PFSK-1 (cell line): ENCODE measurements at regions not wholly inside any gene's neighbourhood (a gene's known extent, or its start where the extent isn't known, plus 50 kb on each side); places are given as distances from the start of the nearest gene placed in this dataset.

Experiments used
- FOXP2 ChIP-seq: optimal IDR thresholded peaks from 2 replicates; pipeline ENCODE3; 2011; ENCODE audit warnings: borderline replicate concordance, control low read depth, inconsistent platforms; ENCODE audit not compliant: insufficient read depth; ENCODE audit errors: extremely low read length, extremely low read depth
- POLR2AphosphoS5 ChIP-seq: IDR thresholded peaks from 2 replicates; pipeline ENCODE4 v1.6.1; 2012; ENCODE audit warnings: low read depth, mild to moderate bottlenecking, control low read depth, low read length, moderate library complexity
- SIN3A ChIP-seq: IDR thresholded peaks from 2 replicates; pipeline ENCODE4 v1.6.1; 2012; ENCODE audit warnings: mild to moderate bottlenecking, low read length, moderate library complexity, borderline replicate concordance; ENCODE audit not compliant: insufficient read depth
- TF ChIP-seq, protein P1 (sequence below), 2 experiments: IDR thresholded peaks; 2 replicates each; pipeline versions ENCODE4 v1.6.1 to v1.8.0; 2011 to 2012; ENCODE audit warnings: low read depth in 2 of 2, low read length in 2 of 2, control low read depth in 1 of 2, inconsistent platforms in 1 of 2, mild to moderate bottlenecking in 1 of 2, moderate library complexity in 1 of 2; ENCODE audit not compliant: insufficient read depth in 1 of 2

DNA sequence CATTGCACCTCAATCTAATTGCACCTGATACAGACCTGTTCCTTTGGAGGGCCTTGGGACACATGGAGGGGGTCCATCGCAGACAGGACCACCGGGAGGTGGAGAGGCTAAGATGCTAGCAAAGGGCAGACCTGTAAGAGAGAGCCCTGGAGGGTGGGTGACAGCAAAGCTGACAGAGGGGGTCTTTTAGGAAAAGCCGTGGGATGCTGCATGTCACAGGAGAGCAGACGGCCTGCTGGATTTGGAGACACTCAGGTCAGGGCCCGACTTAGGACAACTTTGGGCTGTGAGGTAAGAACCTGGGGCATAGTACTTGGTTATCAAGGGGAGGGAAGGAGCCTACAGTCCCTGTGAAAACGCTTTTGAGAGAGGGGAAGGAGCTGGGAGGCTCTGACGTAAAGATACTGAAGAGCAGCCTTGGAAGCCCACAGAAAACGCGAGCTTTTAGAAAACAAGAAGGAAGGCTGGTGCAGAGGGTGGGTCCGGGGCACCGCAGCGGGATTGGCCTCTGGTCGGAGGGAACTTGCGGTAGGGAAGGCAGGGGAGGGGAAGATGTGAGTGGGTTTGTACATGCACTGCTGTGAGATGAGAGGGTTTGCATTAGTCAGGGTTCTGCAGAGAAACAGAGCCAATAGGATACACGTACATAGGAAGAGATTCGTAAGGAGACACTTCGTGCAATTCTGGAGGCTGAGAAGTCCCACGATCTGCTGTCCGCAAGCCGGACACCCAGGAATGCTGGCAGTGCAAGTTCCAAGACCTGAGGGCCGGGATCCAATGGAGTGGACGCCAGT, 868.5 kb downstream of the TBC1D22A start:
- no peak for TF ChIP-seq FOXP2
- no peak for TF ChIP-seq POLR2AphosphoS5
- no peak for TF ChIP-seq SIN3A
- TF ChIP-seq, protein P1, sequence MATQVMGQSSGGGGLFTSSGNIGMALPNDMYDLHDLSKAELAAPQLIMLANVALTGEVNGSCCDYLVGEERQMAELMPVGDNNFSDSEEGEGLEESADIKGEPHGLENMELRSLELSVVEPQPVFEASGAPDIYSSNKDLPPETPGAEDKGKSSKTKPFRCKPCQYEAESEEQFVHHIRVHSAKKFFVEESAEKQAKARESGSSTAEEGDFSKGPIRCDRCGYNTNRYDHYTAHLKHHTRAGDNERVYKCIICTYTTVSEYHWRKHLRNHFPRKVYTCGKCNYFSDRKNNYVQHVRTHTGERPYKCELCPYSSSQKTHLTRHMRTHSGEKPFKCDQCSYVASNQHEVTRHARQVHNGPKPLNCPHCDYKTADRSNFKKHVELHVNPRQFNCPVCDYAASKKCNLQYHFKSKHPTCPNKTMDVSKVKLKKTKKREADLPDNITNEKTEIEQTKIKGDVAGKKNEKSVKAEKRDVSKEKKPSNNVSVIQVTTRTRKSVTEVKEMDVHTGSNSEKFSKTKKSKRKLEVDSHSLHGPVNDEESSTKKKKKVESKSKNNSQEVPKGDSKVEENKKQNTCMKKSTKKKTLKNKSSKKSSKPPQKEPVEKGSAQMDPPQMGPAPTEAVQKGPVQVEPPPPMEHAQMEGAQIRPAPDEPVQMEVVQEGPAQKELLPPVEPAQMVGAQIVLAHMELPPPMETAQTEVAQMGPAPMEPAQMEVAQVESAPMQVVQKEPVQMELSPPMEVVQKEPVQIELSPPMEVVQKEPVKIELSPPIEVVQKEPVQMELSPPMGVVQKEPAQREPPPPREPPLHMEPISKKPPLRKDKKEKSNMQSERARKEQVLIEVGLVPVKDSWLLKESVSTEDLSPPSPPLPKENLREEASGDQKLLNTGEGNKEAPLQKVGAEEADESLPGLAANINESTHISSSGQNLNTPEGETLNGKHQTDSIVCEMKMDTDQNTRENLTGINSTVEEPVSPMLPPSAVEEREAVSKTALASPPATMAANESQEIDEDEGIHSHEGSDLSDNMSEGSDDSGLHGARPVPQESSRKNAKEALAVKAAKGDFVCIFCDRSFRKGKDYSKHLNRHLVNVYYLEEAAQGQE (IDR thresholded peaks at IDR 0.05; ENCODE audit: insufficient read depth in 1 of 2, low read depth in 2 of 2, low read length in 2 of 2) = no peak
